ENCODE measurements at regions not wholly inside any gene's neighbourhood (a gene's known extent, or its start where the extent isn't known, plus 50 kb on each side); places are given as distances from the start of the nearest gene placed in this dataset.
"Not testable (repeated sequence)": the region's sequence is repeated elsewhere in the genome, so short reads cannot be mapped to it uniquely, and the experiment has no call there.

- H3K4me3 ChIP-seq (ENCODE audit: low read depth, low read length) = no peak overlapping the region
- DNase-seq (ENCODE audit: low read depth) = no peak
- no peak for TF ChIP-seq CTCF (conservative IDR thresholded peaks at IDR 0.05; ENCODE audit: low read depth, low read length)
Observed at GRCh38 chr2:160826496-160826895, 332.9 kb upstream of the RBMS1 start.

DNA sequence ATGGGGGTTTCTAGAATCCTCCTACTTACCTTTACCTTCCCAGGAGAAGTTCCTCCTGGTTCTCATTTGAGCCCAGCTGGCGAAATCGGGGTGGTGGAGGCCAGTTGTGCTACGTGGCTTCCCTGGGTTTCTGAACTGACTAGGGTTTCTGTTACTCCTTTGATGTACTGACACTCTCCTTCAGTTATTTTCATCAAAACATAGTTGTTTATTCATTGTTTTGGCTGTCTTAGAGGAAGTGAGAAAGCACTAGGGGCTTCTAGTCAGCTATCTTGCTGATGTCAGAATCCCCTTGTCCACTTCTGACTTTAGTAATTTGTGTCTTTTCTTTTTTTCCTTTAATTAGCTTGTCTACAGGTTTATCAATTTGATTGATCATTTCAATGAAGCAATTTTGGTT, 332.2 kb upstream of the TANK start:
- DNase-seq (ENCODE audit: low read depth) = no peak
- no peak for TF ChIP-seq CTCF (conservative IDR thresholded peaks at IDR 0.05; ENCODE audit: low read depth, low read length)
- H3K4me3 ChIP-seq (ENCODE audit: low read depth, low read length) = no peak overlapping the region

DNA sequence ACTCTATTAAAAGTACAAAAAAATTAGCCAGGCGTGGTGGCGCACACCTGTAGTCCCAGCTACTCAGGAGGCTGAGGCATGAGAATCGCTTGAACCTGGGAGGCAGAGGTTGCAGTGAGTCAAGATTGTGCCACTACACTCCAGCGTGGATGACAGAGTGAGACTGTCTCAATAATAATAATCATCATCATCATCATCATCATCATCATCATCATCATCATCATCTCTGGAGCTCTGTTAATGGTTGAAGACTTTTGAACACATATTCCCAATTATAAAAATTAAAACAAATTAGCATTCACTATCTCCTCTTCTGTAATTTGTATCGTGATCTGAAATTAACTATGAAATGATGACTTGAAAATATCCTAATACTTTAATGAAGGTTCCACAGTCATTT, 327.8 kb upstream of the TANK start:
- H3K4me3 ChIP-seq (ENCODE audit: low read depth, low read length); DNase-seq (ENCODE audit: low read depth): not testable (repeated sequence)

DNA sequence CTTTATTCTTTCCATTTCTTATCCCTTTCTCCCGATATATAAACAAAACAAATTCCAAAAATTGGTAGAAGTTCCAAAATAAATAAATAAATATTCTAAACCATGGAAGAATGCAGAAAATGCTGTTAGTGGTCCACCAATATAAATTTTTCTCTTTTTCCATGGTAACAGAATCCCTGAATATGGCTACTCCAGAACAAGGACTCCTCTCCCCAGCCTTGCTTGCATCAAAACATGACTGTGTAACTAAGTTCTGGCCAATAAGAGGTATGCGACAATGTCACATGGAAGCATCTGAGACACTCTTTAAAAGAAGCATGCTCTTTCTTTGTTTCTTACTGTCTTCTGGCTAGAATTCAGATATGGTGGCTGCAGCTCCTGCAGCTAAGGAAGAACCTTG, 325.1 kb upstream of the TANK start:
- TF ChIP-seq CTCF (conservative IDR thresholded peaks at IDR 0.05; ENCODE audit: low read depth, low read length) = no peak
- no peak overlapping the region for H3K4me3 ChIP-seq (ENCODE audit: low read depth, low read length)
- no peak for DNase-seq (ENCODE audit: low read depth)

- DNase-seq (ENCODE audit: low read depth) = peak; percentile 15
- no peak overlapping the region for H3K4me3 ChIP-seq (ENCODE audit: low read depth, low read length)
- no peak for TF ChIP-seq CTCF (conservative IDR thresholded peaks at IDR 0.05; ENCODE audit: low read depth, low read length)
Observed at GRCh38 chr2:160836755-160837154, 323.5 kb upstream of the TANK start.

GRCh38 chr2:160837416-160837815, 322.8 kb upstream of the TANK start:
- no peak for TF ChIP-seq CTCF (conservative IDR thresholded peaks at IDR 0.05; ENCODE audit: low read depth, low read length)
- no peak for DNase-seq (ENCODE audit: low read depth)
- H3K4me3 ChIP-seq (ENCODE audit: low read depth, low read length) = no peak overlapping the region

DNA sequence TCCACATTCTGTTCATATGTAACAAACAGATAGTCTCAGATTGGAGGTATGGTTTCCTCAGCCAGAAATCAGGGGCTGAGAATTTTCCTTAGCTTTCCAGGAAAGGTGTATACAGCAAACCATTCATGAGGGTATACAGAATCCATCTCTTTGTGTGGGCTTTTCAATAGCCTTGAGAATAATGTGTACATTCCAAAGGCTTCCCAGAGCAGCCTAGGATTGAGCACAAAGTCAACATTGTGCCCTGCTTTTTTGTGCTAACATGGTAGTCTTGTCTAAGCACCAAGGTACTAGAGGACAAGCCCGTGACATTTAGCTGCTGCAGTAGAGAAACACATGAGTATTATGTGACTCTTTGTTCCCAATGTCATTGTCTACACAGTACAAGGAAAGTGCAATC, 322.1 kb upstream of the TANK start:
- no peak overlapping the region for H3K4me3 ChIP-seq (ENCODE audit: low read depth, low read length)
- no peak for DNase-seq (ENCODE audit: low read depth)
- TF ChIP-seq CTCF (conservative IDR thresholded peaks at IDR 0.05; ENCODE audit: low read depth, low read length) = no peak

DNA sequence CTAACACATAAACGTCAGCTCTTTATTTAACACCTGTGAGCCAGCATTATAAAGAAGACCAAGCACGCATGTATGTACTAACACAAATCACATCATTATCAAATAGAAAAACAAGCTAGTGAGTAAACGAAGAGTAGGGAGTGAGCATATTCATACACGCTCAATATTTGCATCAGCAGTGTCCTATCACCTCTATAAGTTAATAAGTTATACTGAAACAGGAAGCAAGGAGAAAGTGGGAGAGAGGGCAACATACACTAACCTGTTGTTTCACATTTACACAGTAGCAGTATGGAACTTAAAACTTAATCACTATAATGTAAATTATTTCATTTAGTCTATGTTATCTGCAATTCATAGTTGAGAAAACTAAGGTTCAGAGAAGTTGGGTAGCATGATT, 321.5 kb upstream of the TANK start:
- no peak for TF ChIP-seq CTCF (conservative IDR thresholded peaks at IDR 0.05; ENCODE audit: low read depth, low read length)
- no peak for DNase-seq (ENCODE audit: low read depth)
- H3K4me3 ChIP-seq (ENCODE audit: low read depth, low read length) = no peak overlapping the region

Measured in epithelial cell of proximal tubule (primary cell).